NCI-H187 (cell line): ENCODE measurements at regions not wholly inside any gene's neighbourhood (a gene's known extent, or its start where the extent isn't known, plus 50 kb on each side); places are given as distances from the start of the nearest gene placed in this dataset.
"Not testable (repeated sequence)": the region's sequence is repeated elsewhere in the genome, so short reads cannot be mapped to it uniquely, and the experiment has no call there.

Experiments used
- DNase-seq, 2 experiments: peaks; one replicate each; lab custom pipeline; 2025; lab: John Stamatoyannopoulos, UW

DNA sequence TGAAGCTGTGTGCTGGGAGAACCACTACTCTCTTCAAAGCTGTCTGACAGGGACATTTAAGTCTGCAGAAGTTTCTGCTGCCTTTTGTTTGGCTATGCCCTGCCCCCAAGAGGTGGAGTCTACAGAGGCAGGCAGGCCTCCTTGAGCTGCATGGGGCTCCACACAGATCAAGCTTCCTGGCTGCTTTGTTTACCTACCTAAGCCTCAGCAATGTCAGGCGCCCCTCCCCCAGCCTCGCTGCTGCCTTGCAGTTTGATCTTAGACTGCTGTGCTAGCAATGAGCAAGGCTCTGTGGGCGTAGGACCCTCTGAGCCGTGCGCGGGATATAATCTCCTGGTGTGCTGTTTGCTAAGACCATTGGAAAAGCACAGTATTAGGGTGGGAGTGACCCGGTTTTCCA is 103.3 kb upstream of the SALL1 start:
- DNase-seq = not testable (repeated sequence)

DNA sequence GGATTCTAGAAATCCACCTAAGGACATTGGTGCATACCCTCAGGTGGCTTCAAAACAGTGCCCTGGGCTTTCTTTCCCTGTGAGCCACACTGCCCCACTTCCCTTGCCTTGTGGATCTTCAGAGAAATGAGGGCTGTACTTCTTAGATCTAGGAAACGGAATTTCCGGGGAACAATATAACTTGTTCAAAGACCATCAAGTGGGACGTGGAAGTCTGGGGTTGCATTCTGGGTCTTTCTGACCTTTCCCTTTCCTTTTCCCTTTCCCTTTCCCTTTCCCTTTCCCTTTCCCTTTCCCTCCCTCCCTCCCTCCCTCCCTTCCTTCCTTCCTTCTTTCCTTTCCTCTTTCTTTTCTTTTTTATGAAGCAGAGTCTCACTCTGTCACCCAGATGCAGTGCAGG is 97.1 kb upstream of the SALL1 start:
- no peak for DNase-seq

DNA sequence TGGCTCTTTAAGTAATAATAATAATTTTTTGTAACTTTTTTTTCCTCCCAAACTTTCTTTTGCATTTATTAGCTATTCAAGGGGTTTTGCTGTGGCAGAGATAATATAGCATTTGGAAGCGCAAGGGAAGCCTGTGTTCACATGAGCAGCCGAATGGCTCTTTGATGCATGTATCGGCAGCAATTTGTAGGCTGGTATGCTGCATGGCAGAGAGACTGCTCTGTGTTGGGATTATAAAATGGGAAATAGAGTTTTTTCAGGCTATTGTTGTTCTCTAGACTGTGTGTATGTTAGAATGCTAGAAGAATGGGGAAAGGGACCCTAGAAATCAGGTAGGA is 94.6 kb upstream of the SALL1 start:
- DNase-seq = no peak

DNA sequence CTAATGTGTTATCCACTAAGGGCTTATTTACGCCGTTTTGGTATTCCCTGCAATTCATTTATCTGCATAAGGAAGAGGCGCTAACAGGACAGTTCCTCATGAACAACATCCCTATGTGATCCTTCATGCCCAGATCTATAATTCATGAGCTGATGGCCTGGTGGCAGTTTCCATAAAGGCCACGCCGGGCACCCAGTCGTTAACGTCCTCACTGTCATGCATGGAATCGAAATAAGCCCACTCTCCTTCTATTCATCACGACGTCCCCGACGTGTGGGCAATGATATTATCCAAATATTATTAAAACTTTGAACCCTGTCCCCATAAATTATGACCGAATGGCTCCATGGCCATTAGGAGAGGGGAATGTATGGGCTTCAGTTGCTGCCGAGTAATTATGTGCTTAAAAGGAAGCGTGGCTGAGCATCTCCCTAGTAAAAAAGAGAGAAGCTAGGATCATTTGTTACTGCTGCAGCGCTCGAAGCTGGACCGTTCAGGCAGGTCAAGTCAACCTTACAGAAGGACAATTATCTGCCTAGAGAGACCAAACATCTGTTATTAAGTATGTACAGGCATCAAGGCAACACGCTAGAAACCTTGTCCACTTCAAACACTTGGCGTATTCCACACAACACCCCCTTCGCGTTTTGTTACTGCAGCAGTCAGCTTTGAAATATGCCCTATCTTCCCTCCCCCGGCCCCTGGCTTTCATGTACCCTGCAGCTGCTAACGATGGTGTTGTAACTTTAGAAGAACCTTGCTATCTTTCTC is 94.0 kb upstream of the SALL1 start:
- DNase-seq = no peak

DNA sequence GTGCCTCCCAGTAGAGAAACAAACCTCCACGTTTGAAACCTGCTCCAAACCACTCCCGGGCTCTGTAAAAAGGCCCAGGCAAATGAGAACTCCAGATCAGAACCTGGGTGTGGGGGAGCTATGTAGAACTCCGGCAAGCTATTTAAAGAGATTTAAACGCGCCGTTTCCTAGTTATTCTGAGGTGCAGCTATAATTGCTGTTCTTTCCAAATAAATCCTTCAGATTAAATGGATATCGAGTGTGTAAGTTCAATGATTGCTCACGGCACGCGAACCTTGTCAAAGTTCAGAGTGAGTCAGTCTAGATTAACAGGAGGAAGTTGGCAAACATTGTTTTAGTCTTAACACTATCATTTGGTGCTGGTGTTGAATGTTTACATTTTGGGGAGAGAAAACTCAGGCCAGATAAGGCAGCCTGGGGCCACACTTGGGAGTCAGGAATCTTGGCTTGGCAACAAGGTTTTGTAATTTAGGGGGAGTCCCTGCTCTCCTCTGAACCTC is 92.9 kb upstream of the SALL1 start:
- DNase-seq = no peak

DNA sequence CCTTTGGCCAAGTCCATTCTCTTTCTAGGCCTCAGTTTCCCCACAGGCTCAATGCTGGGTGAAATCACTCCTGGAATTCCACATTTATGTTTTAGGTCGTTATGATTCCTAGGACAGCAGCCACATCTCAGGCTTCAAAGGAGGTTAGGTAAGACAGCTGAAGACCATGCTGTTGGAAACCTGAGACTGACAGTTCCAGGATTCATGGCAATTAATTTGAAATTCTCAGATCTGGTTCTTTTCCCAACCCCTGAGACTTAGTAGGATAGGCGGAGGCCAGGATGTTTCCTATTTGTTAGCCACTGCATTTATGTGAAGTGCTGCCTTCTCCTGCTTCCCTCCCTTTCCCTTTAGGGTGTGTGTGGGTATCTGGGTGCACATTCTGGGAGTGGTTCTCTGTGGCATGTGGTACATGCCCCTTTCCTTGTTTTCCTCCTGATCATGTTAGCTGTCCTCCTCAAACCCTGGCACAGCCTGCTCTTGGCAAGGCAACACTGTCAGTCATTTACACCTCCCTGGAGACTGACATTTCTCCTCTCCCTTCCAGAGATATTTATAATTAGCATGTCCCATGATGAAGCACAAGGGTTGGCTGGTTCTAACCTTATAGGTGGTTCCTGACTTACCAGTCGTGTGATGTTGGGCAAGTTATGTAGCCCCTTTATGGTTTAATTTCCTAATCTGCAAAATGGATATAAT is 91.4 kb upstream of the SALL1 start:
- DNase-seq = no peak

DNA sequence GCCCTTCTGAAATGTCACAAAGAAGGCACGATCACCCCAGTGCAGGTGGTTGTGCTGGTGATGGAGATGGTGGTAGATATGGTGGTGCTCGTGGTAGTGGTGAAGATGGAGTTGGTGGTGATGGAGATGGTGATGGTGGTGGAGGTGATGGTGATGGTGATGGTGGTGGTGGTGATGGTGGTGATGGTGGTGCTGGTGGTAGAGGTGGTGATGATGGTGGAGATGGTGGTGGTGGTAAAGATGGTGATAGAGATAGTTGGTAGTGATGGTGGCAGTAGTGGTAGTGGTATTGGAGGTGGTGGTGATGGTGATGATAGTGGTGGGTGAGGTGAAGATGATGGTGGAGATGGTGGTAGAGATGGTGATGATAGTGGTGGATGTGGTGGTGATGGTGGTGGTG is 88.1 kb upstream of the SALL1 start:
- no peak for DNase-seq

DNA sequence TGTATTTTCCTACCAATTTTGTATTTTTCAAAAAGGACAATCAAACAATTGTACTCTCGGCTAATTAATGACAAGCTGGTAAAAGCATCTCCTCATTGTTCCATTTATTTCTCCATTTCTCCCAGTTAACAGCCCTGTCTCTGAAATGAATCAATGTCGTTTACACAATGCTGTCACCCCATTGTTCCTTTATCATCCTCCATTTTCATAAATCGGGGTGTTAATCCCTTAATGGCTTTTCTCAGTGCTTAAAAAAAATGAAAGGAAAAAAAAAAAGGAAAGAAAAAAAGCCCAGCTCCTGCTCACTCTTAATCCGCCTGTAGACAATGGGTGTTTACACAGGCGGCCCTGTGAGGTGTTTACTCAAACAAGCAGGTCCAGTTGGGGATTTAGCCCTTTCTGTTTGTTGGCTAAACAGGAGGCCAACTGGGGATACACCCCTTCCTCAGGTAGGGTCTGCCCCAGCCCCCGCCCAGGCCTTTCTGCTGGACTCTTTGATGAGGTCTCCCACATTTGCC is 86.8 kb upstream of the SALL1 start:
- no peak for DNase-seq

DNA sequence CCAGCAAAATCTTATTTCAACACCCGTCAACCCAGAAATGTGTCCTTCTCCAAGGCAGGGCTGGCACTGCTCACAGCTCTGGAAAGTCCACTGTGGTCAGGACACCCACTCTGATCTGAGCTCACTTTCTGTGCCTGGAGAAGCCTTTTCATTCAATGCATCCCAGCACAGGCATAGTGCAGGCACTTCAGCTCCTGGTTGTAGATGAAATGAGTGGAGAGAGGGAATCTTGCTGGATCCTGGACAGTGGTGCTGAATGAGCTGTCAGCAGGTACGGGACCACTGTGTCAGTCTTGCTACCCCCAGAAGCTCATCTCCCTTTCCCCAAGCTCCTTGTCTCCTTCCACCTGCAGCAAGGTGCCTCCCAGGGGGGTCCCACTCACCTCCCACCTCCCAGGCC is 86.1 kb upstream of the SALL1 start:
- no peak for DNase-seq

DNA sequence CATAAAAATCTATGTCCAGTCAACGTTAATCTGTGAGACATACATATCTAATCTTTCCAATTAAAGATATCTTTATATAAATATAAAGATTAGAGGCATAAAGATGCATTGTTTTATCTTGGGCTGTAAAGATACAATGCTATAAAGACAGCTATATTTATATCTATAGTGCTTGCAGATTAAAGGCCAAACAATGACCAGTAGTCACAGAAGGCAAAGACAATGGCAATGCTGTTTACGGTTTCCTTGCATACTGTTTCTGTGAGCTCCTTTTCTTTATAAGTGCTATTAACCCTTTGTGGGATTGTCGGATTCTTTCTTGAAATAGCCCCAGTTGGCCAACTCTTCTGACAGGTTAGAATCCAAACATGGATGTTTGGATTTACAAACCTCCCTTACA is 85.5 kb upstream of the SALL1 start:
- DNase-seq = no peak

DNA sequence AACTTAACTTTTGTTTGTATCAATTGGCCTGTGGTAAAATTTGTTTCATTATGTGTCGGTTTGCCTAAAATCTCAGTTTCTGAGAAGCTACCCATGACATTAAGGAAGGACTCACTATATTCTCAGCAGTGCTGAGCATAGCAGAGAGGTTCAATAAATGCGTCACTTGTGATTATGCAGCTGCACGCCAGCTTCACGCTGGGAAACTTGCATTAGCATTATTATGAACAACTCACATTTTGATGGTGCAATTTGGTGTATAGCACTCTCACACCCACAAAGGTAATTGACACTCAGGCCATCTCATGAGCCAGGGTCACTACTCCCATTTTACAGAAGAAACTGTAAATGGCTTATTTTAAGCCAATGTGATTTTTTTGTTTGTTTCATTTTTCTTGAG is 80.6 kb upstream of the SALL1 start:
- no peak for DNase-seq

DNA sequence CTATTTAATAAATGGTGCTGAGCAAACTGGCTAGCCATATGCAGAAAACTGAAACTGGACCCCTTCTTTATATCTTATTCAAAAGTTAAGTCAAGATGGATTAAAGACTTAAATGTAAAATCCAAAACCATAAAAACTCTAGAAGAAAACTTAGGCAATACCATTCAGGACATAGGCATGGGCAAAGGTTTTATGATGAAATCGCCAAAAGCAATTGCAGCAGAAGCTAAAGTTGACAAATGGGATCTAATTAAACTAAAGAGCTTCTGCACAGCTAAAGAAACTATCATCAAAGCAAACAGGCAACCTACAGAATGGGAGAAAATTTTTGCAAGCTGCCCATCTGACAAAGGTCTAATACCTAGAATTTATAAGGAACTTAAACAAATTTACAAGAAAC is 79.0 kb upstream of the SALL1 start:
- not testable (repeated sequence) for DNase-seq

DNA sequence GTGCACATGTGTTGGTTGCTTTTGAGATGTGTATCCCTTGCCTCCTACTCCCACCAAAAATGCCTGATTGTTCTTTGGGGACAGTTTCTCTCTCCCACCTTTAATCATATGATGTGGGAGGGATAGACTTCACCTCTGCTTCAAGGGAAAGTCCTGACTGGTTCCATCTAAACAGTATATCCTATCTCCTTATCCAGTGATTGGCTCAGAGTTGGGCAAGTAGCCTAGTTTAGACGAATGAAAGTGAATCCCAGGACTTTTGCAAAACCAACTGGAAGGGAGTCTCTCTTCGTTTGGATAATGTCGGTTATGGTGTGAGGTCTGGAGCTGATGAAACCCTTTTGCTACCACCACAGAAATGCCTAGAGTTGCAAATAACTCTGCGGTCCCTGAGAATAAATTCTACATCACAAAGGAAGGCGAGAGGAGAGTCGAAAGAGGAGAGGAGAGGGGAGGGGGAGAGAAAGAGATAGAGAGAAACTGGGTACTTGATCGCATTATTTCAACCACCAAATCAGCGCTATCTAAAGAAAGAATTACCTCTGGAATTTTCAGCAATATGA is 77.1 kb upstream of the SALL1 start:
- DNase-seq = no peak

DNA sequence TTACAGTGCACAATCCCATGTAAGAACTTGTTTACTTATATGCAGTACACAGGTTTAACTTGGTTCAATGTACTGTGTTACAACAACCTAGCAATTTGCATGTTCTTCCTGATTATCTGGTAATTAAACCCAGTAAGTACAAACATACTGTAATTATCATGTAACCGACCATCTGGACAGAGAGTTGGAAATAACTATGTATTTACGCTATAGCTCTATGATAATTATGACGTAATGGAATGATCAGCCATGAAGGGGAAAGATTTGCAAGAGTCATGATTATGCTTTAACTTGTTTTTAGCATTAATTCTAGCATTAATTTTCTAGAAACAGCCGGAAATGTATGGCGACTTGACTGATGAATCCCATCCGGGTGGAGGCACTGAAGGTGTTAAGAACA is 74.8 kb upstream of the SALL1 start:
- no peak for DNase-seq

DNA sequence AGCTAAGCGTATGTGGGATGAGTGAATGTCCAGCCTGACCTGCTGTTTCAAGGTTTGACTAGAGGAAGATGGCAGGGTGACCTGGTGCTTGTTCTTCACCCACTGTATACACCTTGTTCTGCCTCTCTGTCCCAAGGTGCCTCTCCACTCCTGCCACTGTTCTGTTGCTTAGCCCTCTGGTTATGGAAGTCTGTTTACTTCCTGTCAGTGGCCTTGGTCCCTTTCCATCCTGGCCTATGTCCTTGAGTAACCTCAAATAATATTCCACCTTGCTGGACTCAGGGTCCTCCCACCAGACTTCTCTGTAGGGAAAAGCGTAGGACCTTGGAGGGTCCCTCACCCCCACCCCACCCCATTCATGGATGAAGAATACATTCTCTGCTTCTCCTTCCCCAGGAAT is 73.2 kb upstream of the SALL1 start:
- no peak for DNase-seq

DNA sequence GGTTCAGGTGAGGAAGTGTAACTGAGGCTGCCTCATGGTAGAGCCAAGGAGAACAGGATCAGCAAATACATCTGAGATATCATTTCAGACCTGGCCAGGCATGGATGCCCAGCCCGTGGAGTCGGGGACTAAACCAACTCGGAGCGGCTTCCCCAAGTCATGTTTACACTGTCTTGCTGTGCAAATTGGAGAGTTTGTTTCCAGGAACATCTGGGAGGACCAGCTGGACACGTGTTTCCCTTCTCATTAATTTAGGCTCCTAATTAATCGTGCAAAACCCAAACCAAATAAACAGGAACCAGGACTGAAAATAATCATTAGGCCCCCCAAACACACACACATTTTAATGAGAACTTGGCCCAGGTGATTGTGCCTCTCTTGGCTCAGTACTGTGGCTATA is 70.9 kb upstream of the SALL1 start:
- no peak for DNase-seq

DNA sequence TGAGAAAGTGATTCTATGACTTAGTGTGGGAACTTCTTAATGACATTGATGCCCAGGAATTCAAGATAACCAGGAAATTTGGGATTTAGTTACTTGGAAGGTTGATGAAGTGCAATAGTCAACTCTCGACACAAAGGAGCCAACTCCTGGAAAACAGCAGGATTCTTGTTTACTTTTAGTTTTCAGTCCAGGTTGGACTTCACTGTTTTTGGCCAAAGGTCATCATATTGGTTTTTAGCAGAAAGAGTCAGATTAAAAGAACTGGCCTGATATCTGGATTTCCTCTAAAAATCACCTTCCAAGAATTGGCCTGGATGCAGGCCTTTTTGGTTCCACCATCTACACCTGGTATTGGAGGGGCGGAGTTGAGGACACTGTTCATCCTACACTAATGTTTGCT is 60.1 kb upstream of the SALL1 start:
- DNase-seq = no peak

DNA sequence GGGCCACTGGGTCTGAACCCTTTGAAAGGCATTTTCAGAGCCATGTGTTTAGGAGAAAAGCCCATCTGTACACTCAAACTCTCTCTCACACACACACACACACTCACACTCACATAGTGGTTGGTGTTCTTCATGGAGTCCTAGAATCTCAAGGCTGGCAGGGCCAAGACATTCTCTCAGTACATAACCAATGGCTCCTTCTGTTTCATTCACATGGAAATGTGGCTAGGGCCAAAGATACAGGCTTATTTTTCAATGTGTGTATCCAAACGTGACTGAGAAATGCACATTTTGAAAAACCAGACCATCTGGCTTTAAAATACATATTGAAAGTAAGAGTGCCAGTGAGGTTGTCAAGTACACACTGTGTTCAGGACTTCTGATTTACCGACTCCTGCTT is 59.0 kb upstream of the SALL1 start:
- DNase-seq = no peak

DNA sequence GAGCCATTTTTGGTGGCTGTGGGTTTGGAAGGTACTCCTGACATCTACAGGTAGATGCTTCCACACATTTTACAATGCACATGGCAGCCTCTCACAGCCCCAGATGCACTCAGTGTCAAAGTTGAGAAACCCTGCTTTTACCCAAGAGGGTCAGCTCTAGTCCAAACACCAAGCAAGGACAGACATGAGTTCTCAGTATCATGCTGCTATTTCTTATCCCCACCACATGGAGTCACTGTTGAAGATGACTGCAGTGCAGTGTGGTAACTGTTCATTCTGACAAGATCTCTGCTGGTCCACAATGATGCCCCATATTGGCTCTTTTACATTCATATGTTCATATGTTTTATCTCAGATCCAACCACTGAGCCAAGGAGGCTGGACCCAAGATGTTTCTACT is 50.5 kb upstream of the SALL1 start:
- DNase-seq = no peak
